Endodermal cell (in vitro differentiated cells): ENCODE measurements at regions not wholly inside any gene's neighbourhood (a gene's known extent, or its start where the extent isn't known, plus 50 kb on each side); places are given as distances from the start of the nearest gene placed in this dataset.

ENCODE experiments used
- DNase-seq: peaks from one replicate; pipeline ENCODE4 v3.0.0-alpha.2; 2017
- H3K27ac ChIP-seq: 2 replicates; pipeline ENCODE4 v1.5.1; 2013; ENCODE audit warnings: mild to moderate bottlenecking, low read depth, low read length, moderate library complexity
- H3K27me3 ChIP-seq: 2 replicates; pipeline ENCODE4 v1.6.1; 2013; ENCODE audit warnings: mild to moderate bottlenecking, low read length, moderate library complexity; ENCODE audit not compliant: insufficient read depth, control insufficient read depth, poor library complexity, severe bottlenecking
- H3K36me3 ChIP-seq: 2 replicates; pipeline ENCODE4 v1.7.0; 2013; ENCODE audit warnings: mild to moderate bottlenecking, low read length, moderate library complexity; ENCODE audit not compliant: control insufficient read depth, insufficient read depth
- H3K4me1 ChIP-seq: one replicate; pipeline ENCODE4 v1.7.0; 2013; ENCODE audit warnings: low read length; ENCODE audit not compliant: control insufficient read depth, insufficient read depth
- H3K4me3 ChIP-seq: 2 replicates; pipeline ENCODE4 v1.5.1; 2013; ENCODE audit warnings: mild to moderate bottlenecking, low read length, moderate library complexity
- H3K9ac ChIP-seq: 2 replicates; pipeline ENCODE4 v1.6.1; 2013; ENCODE audit warnings: mild to moderate bottlenecking, low read length, moderate library complexity; ENCODE audit not compliant: poor library complexity, severe bottlenecking; ENCODE audit errors: extremely low read depth
- H3K9me3 ChIP-seq: 2 replicates; pipeline ENCODE4 v1.6.1; 2013; ENCODE audit warnings: mild to moderate bottlenecking, low read length, moderate library complexity; ENCODE audit not compliant: control insufficient read depth
- H3K27ac Mint-ChIP-seq: 2 replicates; pipeline ENCODE4 v1.8.0; 2020; ENCODE audit warnings: mixed read lengths
- H3K27me3 Mint-ChIP-seq: 2 replicates; pipeline ENCODE4 v1.8.0; 2021; ENCODE audit warnings: mild to moderate bottlenecking, mixed read lengths; ENCODE audit not compliant: insufficient read depth
- H3K36me3 Mint-ChIP-seq: 2 replicates; pipeline ENCODE4 v1.8.0; 2020; ENCODE audit warnings: low read depth, mixed read lengths
- H3K4me1 Mint-ChIP-seq: 2 replicates; pipeline ENCODE4 v1.8.0; 2020; ENCODE audit warnings: mixed read lengths
- H3K4me3 Mint-ChIP-seq: 2 replicates; pipeline ENCODE4 v1.8.0; 2020; ENCODE audit warnings: mild to moderate bottlenecking, moderate library complexity, mixed read lengths
- H3K9me3 Mint-ChIP-seq: 2 replicates; pipeline ENCODE4 v1.8.0; 2020; ENCODE audit warnings: mild to moderate bottlenecking, mixed read lengths
- WGBS, 2 experiments: methylation state at CpG; one replicate each; pipeline versions ENCODE4 v1.1.5 to v1.1.7; 2013; ENCODE audit warnings: missing lambda C conversion rate in 2 of 2, mixed read lengths in 1 of 2; ENCODE audit not compliant: insufficient coverage in 1 of 2, insufficient read length in 1 of 2; 5-methylcytosine and 5-hydroxymethylcytosine counted together
- TF ChIP-seq, protein P1 (sequence below): fragments of 200-600 bp; sonication (generic); conservative IDR thresholded peaks from 2 replicates; pipeline ENCODE4 v1.5.0; 2021; ENCODE audit warnings: antibody characterized with exemption, mild to moderate bottlenecking

DNA sequence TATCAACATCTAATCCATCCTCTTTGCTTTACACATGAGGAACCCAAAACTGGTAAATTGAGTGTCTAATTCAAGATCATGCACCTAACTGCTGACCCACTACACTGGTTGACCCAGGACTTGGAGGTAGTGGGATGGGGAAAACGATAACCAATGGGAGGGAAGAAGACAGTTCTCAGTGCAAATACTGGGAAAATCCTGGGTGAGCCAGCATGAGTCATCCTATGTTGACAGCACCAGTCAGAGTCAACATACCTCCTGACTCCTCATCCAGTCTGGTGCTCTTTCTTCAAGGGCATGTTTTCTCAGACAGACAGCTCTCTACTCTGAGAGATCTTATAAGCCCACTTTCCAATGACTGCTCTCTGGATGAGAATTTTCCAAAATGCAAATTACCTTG is 232.8 kb upstream of the PTGER4 start:
- Histone ChIP-seq H3K4me1 (no peaks in the 10 kb centered on the region), H3K9me3 (peaks cover 10% of the 10 kb centered on the region), H3K4me3 (no peak overlapping the region), H3K27me3 (no peaks in the 10 kb centered on the region), H3K9ac (no peak overlapping the region), H3K27ac (no peak overlapping the region), H3K36me3 (no peaks in the 10 kb centered on the region)
- H3K9me3 Mint-ChIP-seq = peaks cover 20% of the 10 kb centered on the region
- DNase-seq = no peak
- TF ChIP-seq, protein P1, sequence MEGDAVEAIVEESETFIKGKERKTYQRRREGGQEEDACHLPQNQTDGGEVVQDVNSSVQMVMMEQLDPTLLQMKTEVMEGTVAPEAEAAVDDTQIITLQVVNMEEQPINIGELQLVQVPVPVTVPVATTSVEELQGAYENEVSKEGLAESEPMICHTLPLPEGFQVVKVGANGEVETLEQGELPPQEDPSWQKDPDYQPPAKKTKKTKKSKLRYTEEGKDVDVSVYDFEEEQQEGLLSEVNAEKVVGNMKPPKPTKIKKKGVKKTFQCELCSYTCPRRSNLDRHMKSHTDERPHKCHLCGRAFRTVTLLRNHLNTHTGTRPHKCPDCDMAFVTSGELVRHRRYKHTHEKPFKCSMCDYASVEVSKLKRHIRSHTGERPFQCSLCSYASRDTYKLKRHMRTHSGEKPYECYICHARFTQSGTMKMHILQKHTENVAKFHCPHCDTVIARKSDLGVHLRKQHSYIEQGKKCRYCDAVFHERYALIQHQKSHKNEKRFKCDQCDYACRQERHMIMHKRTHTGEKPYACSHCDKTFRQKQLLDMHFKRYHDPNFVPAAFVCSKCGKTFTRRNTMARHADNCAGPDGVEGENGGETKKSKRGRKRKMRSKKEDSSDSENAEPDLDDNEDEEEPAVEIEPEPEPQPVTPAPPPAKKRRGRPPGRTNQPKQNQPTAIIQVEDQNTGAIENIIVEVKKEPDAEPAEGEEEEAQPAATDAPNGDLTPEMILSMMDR = no peak
- H3K36me3 Mint-ChIP-seq = no peaks in the 10 kb centered on the region
- WGBS, 2 experiments = 64% methylated on average over 1 of the region's 1 CpG; no CpG with 5 or more reads in 1 of the 2 experiments
- no peak overlapping the region for H3K4me3 Mint-ChIP-seq
- H3K27me3 Mint-ChIP-seq = no peaks in the 10 kb centered on the region
- peaks cover 4% of the 10 kb centered on the region for H3K4me1 Mint-ChIP-seq
- H3K27ac Mint-ChIP-seq = no peak overlapping the region

DNA sequence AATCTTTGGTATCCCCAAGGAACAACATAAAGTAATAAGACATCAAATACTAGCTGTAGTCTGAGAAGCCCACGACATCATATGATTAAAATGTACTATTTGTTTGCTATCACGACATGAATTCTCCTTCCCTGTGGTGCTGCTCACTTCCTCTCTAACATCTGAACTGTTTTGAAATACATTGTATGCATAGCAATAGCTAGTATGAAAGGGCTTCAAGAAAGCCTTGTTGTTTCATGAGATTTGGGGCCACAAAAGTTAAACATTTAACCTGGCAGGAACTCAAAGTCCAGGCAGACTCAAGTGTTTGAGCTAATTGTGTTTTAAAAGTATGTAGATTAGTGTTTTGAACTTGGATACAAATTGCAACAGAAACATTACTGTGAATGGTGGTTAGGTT is 237.4 kb upstream of the PTGER4 start:
- TF ChIP-seq, protein P1 = no peak
- H3K36me3 Mint-ChIP-seq = no peaks in the 10 kb centered on the region
- H3K9me3 Mint-ChIP-seq = peaks cover 17% of the 10 kb centered on the region

DNA sequence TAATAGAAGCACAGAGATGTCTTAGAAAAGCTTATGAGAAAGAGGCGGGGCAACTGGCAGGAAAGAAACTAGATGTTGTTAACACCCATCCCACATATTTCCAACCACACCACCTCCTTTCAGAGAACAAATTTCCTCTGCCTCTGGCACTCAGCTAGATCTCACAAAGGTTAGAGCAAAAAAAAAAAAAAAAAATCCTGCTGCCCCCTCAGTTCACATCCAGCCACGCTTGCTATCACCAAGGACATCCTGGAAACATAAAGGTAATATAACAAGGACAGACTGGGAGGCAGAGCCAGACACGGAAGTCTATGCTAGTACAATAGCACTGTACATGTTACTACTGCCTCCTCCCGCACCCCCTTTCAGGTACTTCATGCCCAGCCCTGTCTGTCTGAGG is 238.0 kb upstream of the PTGER4 start:
- no peaks in the 10 kb centered on the region for H3K27me3 Mint-ChIP-seq
- TF ChIP-seq, protein P1 = no peak
- H3K4me1 Mint-ChIP-seq = peaks cover 4% of the 10 kb centered on the region
- no peak overlapping the region for H3K4me3 Mint-ChIP-seq
- H3K4me1 ChIP-seq = no peaks in the 10 kb centered on the region
- no peak overlapping the region for H3K27ac ChIP-seq
- no peak overlapping the region for H3K27ac Mint-ChIP-seq
- no peak overlapping the region for H3K4me3 ChIP-seq
- no peak for DNase-seq
- peaks cover 15% of the 10 kb centered on the region for H3K9me3 Mint-ChIP-seq
- no peak overlapping the region for H3K9ac ChIP-seq
- H3K9me3 ChIP-seq = peaks cover 10% of the 10 kb centered on the region
- WGBS, 2 experiments = 88 to 100% methylated on average over 1 to 4 of the region's 4 CpGs
- no peaks in the 10 kb centered on the region for H3K27me3 ChIP-seq
- H3K36me3 Mint-ChIP-seq = no peaks in the 10 kb centered on the region
- no peaks in the 10 kb centered on the region for H3K36me3 ChIP-seq

More for the DNA sequence above, 237.4 kb upstream of the PTGER4 start:
- no peaks in the 10 kb centered on the region for H3K27me3 Mint-ChIP-seq
- Histone ChIP-seq H3K36me3 (no peaks in the 10 kb centered on the region), H3K27me3 (no peaks in the 10 kb centered on the region), H3K9ac (no peak overlapping the region), H3K9me3 (peaks cover 10% of the 10 kb centered on the region), H3K4me3 (no peak overlapping the region), H3K4me1 (no peaks in the 10 kb centered on the region), H3K27ac (no peak overlapping the region)
- H3K4me3 Mint-ChIP-seq = no peak overlapping the region
- H3K27ac Mint-ChIP-seq = no peak overlapping the region
- 60 to 76% methylated on average over 2 of the region's 2 CpGs for WGBS, 2 experiments
- no peak for DNase-seq
- H3K4me1 Mint-ChIP-seq = peaks cover 4% of the 10 kb centered on the region
